OCI-LY3 (cell line): ENCODE measurements at regions not wholly inside any gene's neighbourhood (a gene's known extent, or its start where the extent isn't known, plus 50 kb on each side); places are given as distances from the start of the nearest gene placed in this dataset.

Experiments used
- H2AFZ ChIP-seq: fragments of 200-600, 300-600 bp; shearing (Covaris generic); 2 replicates; pipeline ENCODE4 v1.6.0; 2014; ENCODE audit warnings: antibody characterized with exemption, low read depth, low read length
- H3K27ac ChIP-seq: fragments of 200-600, 300-600 bp; sonication (generic); 2 replicates; pipeline ENCODE4 v1.5.1; 2014; ENCODE audit warnings: mild to moderate bottlenecking, low read length, moderate library complexity, mixed read lengths
- H3K27me3 ChIP-seq: fragments of 200-600, 300-600 bp; sonication (generic); 2 replicates; pipeline ENCODE4 v1.6.1; 2014; ENCODE audit warnings: low read depth, low read length, mixed read lengths
- H3K36me3 ChIP-seq: fragments of 200-600, 300-600 bp; sonication (generic); replicated peaks from 2 replicates; pipeline ENCODE3; 2014; ENCODE audit warnings: low read depth, low read length, mixed read lengths
- H3K4me1 ChIP-seq: fragments of 300-600, 200-600 bp; sonication (generic); 2 replicates; pipeline ENCODE4 v1.6.1; 2014; ENCODE audit warnings: low read length, mixed read lengths
- H3K4me2 ChIP-seq: fragments of 200-600, 300-600 bp; sonication (generic); 2 replicates; pipeline ENCODE4 v1.6.1; 2014; ENCODE audit warnings: low read length, mixed read lengths
- H3K4me3 ChIP-seq: fragments of 300-600, 200-600 bp; sonication (generic); 2 replicates; pipeline ENCODE4 v1.5.1; 2014; ENCODE audit warnings: antibody characterized with exemption, mild to moderate bottlenecking, low read length, moderate library complexity
- H3K79me2 ChIP-seq: fragments of 300-600, 200-600 bp; shearing (Covaris generic); 2 replicates; pipeline ENCODE4 v1.6.1; 2014; ENCODE audit warnings: mild to moderate bottlenecking, low read length, mixed read lengths
- H3K9ac ChIP-seq: fragments of 300-600, 200-600 bp; shearing (Covaris generic); 2 replicates; pipeline ENCODE4 v1.6.0; 2014; ENCODE audit warnings: mild to moderate bottlenecking, low read length, moderate library complexity
- H3K9me3 ChIP-seq: fragments of 200-600, 300-600 bp; shearing (Covaris generic); 2 replicates; pipeline ENCODE4 v1.6.1; 2014; ENCODE audit warnings: low read length, mixed read lengths; ENCODE audit not compliant: insufficient read depth
- H4K20me1 ChIP-seq: fragments of 200-600, 300-600 bp; sonication (generic); 2 replicates; pipeline ENCODE4 v1.6.1; 2016; ENCODE audit warnings: low read length, mixed read lengths; ENCODE audit not compliant: insufficient read depth
- CTCF ChIP-seq: fragments of 200-600, 300-600 bp; sonication (generic); IDR thresholded peaks from 2 replicates; pipeline ENCODE4 v1.5.1; 2014; ENCODE audit warnings: antibody characterized with exemption, low read length, low read depth
- EZH2phosphoT487 ChIP-seq: fragments of 200-600 bp; shearing (Covaris generic); IDR thresholded peaks from 2 replicates; pipeline ENCODE4 v1.6.1; 2018; ENCODE audit warnings: antibody characterized with exemption, mixed run types, low read depth

DNA sequence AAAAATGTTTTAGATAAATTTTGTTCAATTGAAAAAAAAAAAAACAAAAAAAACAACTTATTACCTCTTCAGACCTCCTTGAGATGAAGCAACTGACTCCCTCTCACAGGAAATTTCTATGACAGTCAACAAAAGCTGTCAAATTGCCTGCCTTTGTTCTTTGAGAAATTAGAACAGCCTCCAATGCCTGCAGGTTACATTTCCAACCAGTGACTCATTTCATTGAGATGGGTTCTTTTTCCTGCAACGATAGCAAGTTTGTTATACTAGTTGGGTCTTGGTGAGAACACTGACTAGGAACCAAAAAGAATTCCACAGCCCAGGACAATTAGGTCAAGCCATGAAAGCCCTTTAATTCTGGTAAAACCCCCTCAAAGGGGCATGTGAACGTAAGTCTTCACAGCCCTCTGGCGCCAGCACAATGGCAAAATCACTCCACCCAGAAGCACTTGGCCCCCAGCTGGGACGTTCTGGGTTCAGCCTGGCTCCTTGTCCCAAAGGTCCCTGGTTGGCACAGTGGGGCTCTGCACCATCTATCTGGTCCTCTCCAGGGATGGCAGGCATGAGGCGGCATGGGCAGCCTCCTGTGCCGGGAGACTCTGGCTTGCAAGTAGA lies 87.0 kb downstream of the SPP2 start:
- H3K79me2 ChIP-seq = no peaks in the 10 kb centered on the region

DNA sequence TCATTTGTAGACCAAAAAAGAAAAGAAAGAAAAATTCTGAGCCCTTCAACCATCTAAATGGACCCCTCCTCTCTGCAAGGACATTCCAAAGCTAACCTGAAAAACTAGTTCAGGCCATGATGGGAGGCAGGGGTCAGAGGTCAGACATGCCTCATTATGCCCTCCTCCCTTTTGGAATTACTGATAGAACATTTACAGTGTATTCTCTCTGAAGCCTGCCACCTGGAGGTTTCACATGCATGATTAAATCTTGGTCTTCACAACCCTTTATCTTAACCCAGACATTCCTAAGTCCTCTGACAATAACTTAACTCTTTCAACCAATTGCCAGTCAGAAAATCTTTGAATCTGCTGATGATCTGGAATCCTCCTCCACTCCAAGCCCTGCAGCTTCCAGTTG lies 86.0 kb downstream of the SPP2 start:
- H3K79me2 ChIP-seq = no peaks in the 10 kb centered on the region
- H2AFZ ChIP-seq = no peak overlapping the region
- TF ChIP-seq EZH2phosphoT487 (no peak), CTCF (peak; percentile 25; the same call in 1 of the 2 replicates)
- no peak overlapping the region for H3K4me3 ChIP-seq
- H3K9me3 ChIP-seq = no peaks in the 10 kb centered on the region
- no peak overlapping the region for H3K27ac ChIP-seq
- H3K36me3 ChIP-seq = no peaks in the 10 kb centered on the region
- no peak overlapping the region for H3K9ac ChIP-seq
- peaks cover 5% of the 10 kb centered on the region; the same call in 1 of the 2 replicates for H3K27me3 ChIP-seq
- H3K4me1 ChIP-seq = no peaks in the 10 kb centered on the region
- H4K20me1 ChIP-seq = no peaks in the 10 kb centered on the region
- H3K4me2 ChIP-seq = no peak overlapping the region

More for the DNA sequence above, 87.0 kb downstream of the SPP2 start:
- Histone ChIP-seq H3K36me3 (no peaks in the 10 kb centered on the region), H3K9me3 (no peaks in the 10 kb centered on the region), H3K4me1 (no peaks in the 10 kb centered on the region), H3K27ac (no peak overlapping the region), H3K27me3 (peaks cover 5% of the 10 kb centered on the region; the same call in 1 of the 2 replicates), H2AFZ (no peak overlapping the region), H4K20me1 (no peaks in the 10 kb centered on the region), H3K4me3 (no peak overlapping the region), H3K4me2 (no peak overlapping the region), H3K9ac (no peak overlapping the region)
- no peak for TF ChIP-seq CTCF
- TF ChIP-seq EZH2phosphoT487 = no peak

GRCh38 chr2:234135750-234136221 lies 85.3 kb downstream of the SPP2 start:
- Histone ChIP-seq H3K27me3 (peaks cover 5% of the 10 kb centered on the region; the same call in 1 of the 2 replicates), H3K36me3 (no peaks in the 10 kb centered on the region), H3K4me1 (no peaks in the 10 kb centered on the region), H3K79me2 (no peaks in the 10 kb centered on the region), H3K9ac (no peak overlapping the region), H4K20me1 (no peaks in the 10 kb centered on the region), H3K9me3 (no peaks in the 10 kb centered on the region), H3K4me2 (no peak overlapping the region), H3K27ac (no peak overlapping the region), H2AFZ (no peak overlapping the region), H3K4me3 (no peak overlapping the region)
- TF ChIP-seq CTCF (peak; percentile 69), EZH2phosphoT487 (no peak)

- H2AFZ ChIP-seq = no peak overlapping the region
- no peaks in the 10 kb centered on the region for H3K36me3 ChIP-seq
- no peaks in the 10 kb centered on the region for H3K79me2 ChIP-seq
- TF ChIP-seq EZH2phosphoT487 (no peak), CTCF (no peak)
- H4K20me1 ChIP-seq = no peaks in the 10 kb centered on the region
- H3K4me3 ChIP-seq = no peak overlapping the region
- no peaks in the 10 kb centered on the region for H3K27me3 ChIP-seq
- no peak overlapping the region for H3K27ac ChIP-seq
- H3K9me3 ChIP-seq = no peaks in the 10 kb centered on the region
- no peaks in the 10 kb centered on the region for H3K4me1 ChIP-seq
- H3K4me2 ChIP-seq = no peak overlapping the region
- H3K9ac ChIP-seq = no peak overlapping the region
These were observed 84.0 kb downstream of the SPP2 start for GRCh38 chr2:234134496-234134895.
